ENCODE measurements at regions not wholly inside any gene's neighbourhood (a gene's known extent, or its start where the extent isn't known, plus 50 kb on each side); places are given as distances from the start of the nearest gene placed in this dataset.

- TF ChIP-seq RNF219 (CRISPR knock-in tag; IDR thresholded peaks at IDR 0.05) (no peak), KAT8 (IDR thresholded peaks at IDR 0.05; ENCODE audit: low read depth) (no peak), JUNB (CRISPR knock-in tag; conservative IDR thresholded peaks at IDR 0.05) (no peak), ZNF830 (CRISPR knock-in tag; IDR thresholded peaks at IDR 0.05) (no peak), TAL1 (IDR thresholded peaks at IDR 0.05) (0 out of 2 replicates have a peak, but pooled peaks have one; percentile 14)
These were observed 62.3 kb upstream of the PGRMC2 start (continued) for GRCh38 chr4:128349921-128350320.

GRCh38 chr4:128347930-128348660 lies 60.5 kb upstream of the PGRMC2 start:
- POLR2A ChIA-PET: no interaction called here
- CTCF ChIA-PET (ENCODE audit: low intra/inter-chr PET ratio): no interaction called here
- 2% methylated on average over 4 of the region's 4 CpGs for WGBS (ENCODE audit: insufficient coverage, low coverage, missing lambda C conversion rate)
- Histone ChIP-seq H2AFZ (ENCODE audit: low read depth, low read length) (peak overlapping the region; percentile 50), H3K9ac (ENCODE audit: insufficient read depth in 1 of 2, low read depth in 2 of 2, low read length in 2 of 2) (peak overlapping the region in 1 of 2 experiments; percentile 27; a peak in 2 of 4 replicates), H3K9me1 (ENCODE audit: control insufficient read depth, insufficient read depth, low read length) (no peaks in the 10 kb centered on the region), H3K9me3 (replicated peaks; ENCODE audit: control insufficient read depth, insufficient read depth, low read depth, low read length) (no peaks in the 10 kb centered on the region), H4K20me1 (replicated peaks; ENCODE audit: control insufficient read depth, insufficient read depth, low read length) (no peaks in the 10 kb centered on the region), H3K36me3 (ENCODE audit: control insufficient read depth, insufficient read depth, low read length) (no peaks in the 10 kb centered on the region), H3K4me3 (no peak overlapping the region), H3K27me3 (ENCODE audit: control insufficient read depth in 2 of 2, insufficient read depth in 2 of 2, low read length in 2 of 2) (no peaks in the 10 kb centered on the region), H3K79me2 (ENCODE audit: control insufficient read depth, insufficient read depth, low read length) (no peaks in the 10 kb centered on the region), H3K4me2 (ENCODE audit: insufficient read depth, low read length) (peak overlapping the region; percentile 17; the same call in 1 of the 2 replicates), H3K4me1 (replicated peaks in 1 of 2; ENCODE audit: control insufficient read depth in 2 of 2, insufficient read depth in 2 of 2, low read length in 2 of 2) (peaks cover 12 to 35% of the 10 kb centered on the region in 2 experiments; a peak in 4 of 5 replicates), H3K27ac (ENCODE audit: extremely low read depth, low read depth, low read length) (peak overlapping the region; percentile 12)
- ATAC-seq (peak; percentile 57), FAIRE-seq (peak; percentile 6), DNase-seq (ENCODE audit: extremely low read depth in 1 of 4, low spot score in 3 of 4) (peak in 1 of 4 experiments; percentile 38)
- BruUV-seq (replicated peaks): no TSS peak
- in situ Hi-C loops (cut with MboI) (no loop called here), intact Hi-C loops (cut with micrococcal nuclease) (no loop called here)
- TF ChIP-seq CAMTA2 (CRISPR knock-in tag; conservative IDR thresholded peaks at IDR 0.05) (no peak), NFE2 (IDR thresholded peaks at IDR 0.05; ENCODE audit: low read depth) (peak; percentile 93), MAFG (tag; conservative IDR thresholded peaks at IDR 0.05) (peak; percentile 98), HINFP (tag; conservative IDR thresholded peaks at IDR 0.05; ENCODE audit: low read depth) (no peak), RBM25 (IDR thresholded peaks at IDR 0.05; ENCODE audit: low read depth, low read length, severe bottlenecking) (peak; percentile 55), FOSL1 (tag; conservative IDR thresholded peaks at IDR 0.05) (0 out of 2 replicates have a peak, but pooled peaks have one; percentile 3), HNRNPL (IDR thresholded peaks at IDR 0.05; ENCODE audit: low read depth, low read length) (no peak), ZNF592 (IDR thresholded peaks at IDR 0.05) (0 out of 2 replicates have a peak, but pooled peaks have one; percentile 18)
